Muscle of leg (tissue), 3 donors: ENCODE measurements at regions not wholly inside any gene's neighbourhood (a gene's known extent, or its start where the extent isn't known, plus 50 kb on each side); places are given as distances from the start of the nearest gene placed in this dataset.
A peak's percentile ranks its signal among the peaks of the same experiment; 100 is the strongest.
"Not testable (repeated sequence)": the region's sequence is repeated elsewhere in the genome, so short reads cannot be mapped to it uniquely, and the experiment has no call there.

Source experiments
- DNase-seq: peaks from one replicate; pipeline ENCODE4 v3.0.0; 2013
- H3K27ac ChIP-seq: one replicate; pipeline ENCODE4 v1.5.1; 2013; ENCODE audit warnings: mild to moderate bottlenecking, low read length, control low read depth
- H3K27me3 ChIP-seq: one replicate; pipeline ENCODE4 v1.6.1; 2013; ENCODE audit warnings: low read length; ENCODE audit not compliant: control insufficient read depth, insufficient read depth
- H3K36me3 ChIP-seq: one replicate; pipeline ENCODE4 v1.6.1; 2013; ENCODE audit warnings: low read length; ENCODE audit not compliant: control insufficient read depth, insufficient read depth
- H3K4me1 ChIP-seq: one replicate; pipeline ENCODE4 v1.6.1; 2013; ENCODE audit warnings: low read length; ENCODE audit not compliant: control insufficient read depth, insufficient read depth
- H3K4me3 ChIP-seq: one replicate; pipeline ENCODE4 v1.5.1; 2013; ENCODE audit warnings: low read length, control low read depth
- H3K9me3 ChIP-seq: replicated peaks from 2 replicates; pipeline ENCODE4 v1.6.1; 2013; ENCODE audit warnings: low read depth, low read length; ENCODE audit not compliant: control insufficient read depth
- WGBS: methylation state at CpG from one replicate; pipeline ENCODE4 v1.1.5; 2013; ENCODE audit warnings: missing lambda C conversion rate; ENCODE audit not compliant: insufficient coverage; 5-methylcytosine and 5-hydroxymethylcytosine counted together

- Histone ChIP-seq H3K9me3 (no peaks in the 10 kb centered on the region), H3K27me3 (no peaks in the 10 kb centered on the region), H3K4me3 (no peak overlapping the region), H3K27ac (no peak overlapping the region), H3K36me3 (no peaks in the 10 kb centered on the region), H3K4me1 (peaks cover 5% of the 10 kb centered on the region)
- DNase-seq = no peak
- no CpG with 5 or more reads among the region's 6 CpGs for WGBS
These were observed 65.1 kb upstream of the LYZL2 start for GRCh38 chr10:30694518-30695228.

DNA sequence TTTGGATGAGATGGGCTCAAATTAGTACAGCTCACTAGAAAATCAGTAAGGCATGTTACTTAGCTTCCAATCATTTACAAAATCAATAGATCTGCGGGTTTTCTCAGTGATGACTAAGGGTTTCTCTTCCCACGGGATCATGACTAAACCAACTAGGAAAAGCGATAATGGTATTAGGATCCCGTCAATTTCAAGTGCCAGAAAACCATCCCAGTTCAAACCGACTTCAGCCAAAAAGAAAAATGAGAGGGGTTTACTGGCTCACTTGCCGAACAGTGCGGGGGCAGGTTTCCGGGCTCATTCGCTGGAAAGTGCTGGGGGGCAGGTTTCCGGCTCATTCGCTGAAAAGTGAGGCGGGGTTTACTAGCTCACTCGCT is 62.1 kb upstream of the LYZL2 start:
- 63% methylated on average over 8 of the region's 13 CpGs for WGBS
- Histone ChIP-seq H3K9me3 (no peaks in the 10 kb centered on the region), H3K4me1 (peaks cover 7% of the 10 kb centered on the region), H3K4me3 (peak overlapping the region; percentile 17), H3K27me3 (no peaks in the 10 kb centered on the region), H3K27ac (peak overlapping the region; percentile 78), H3K36me3 (no peaks in the 10 kb centered on the region)
- peak; percentile 79 for DNase-seq

DNA sequence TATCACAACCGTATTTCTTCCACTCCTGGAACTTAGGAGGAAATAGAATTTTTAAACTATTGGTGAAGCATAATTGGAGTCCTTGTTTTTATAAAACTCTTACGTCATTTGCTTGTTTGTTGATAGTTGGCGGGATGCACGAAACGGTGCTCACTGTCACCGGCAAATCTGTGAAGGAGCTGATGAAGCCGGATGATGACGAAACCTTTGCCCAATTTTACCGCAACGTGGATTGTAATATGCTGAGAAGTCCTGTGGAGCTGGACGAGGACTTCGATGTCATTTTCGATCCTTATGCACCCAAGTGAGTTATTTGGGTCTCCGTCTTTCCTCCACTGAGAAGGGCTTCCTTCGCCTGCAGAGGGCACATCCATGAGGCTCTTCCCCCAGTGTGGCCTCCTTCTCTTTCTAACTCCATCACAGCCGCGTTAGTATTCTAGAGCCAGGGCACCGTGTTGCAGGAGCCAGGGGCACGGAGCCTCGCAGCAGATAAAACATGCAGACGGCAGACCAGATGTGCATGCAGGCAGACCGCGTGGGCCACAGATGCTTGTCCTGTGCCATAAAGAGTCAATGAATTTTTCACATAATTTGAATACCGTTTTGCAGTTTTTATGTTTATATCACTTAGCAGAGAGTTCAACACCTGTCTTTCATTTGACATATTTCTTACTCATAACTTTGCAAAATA is 61.5 kb upstream of the LYZL2 start:
- not testable (repeated sequence) for H3K9me3 ChIP-seq, H3K4me1 ChIP-seq, H3K27me3 ChIP-seq, H3K27ac ChIP-seq, DNase-seq, H3K36me3 ChIP-seq, H3K4me3 ChIP-seq
- WGBS = 79% methylated on average over 12 of the region's 24 CpGs

DNA sequence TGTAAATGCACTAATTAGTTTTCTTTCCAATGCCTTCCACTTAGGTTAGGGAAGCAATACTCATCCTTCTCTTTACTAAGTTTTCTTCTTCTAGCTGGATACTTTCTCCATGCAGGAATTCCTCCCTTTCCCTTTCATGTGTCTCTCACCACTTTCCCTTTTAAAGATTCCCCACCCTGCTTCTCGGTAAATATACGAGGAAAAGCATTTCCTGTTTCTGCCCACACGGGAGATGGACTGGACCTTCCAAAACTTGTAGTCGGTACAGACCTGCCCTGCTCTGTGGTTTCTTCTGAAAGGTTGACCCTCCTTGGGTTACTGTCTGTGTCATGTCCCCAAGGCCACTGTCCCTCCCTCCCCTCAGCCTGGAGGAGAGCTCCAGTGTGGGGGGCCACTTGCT is 58.9 kb upstream of the LYZL2 start:
- Histone ChIP-seq H3K36me3 (no peaks in the 10 kb centered on the region), H3K4me1 (peaks cover 7% of the 10 kb centered on the region), H3K27ac (no peak overlapping the region), H3K27me3 (no peaks in the 10 kb centered on the region), H3K4me3 (no peak overlapping the region), H3K9me3 (no peaks in the 10 kb centered on the region)
- no peak for DNase-seq
- 18% methylated on average over 3 of the region's 4 CpGs for WGBS

DNA sequence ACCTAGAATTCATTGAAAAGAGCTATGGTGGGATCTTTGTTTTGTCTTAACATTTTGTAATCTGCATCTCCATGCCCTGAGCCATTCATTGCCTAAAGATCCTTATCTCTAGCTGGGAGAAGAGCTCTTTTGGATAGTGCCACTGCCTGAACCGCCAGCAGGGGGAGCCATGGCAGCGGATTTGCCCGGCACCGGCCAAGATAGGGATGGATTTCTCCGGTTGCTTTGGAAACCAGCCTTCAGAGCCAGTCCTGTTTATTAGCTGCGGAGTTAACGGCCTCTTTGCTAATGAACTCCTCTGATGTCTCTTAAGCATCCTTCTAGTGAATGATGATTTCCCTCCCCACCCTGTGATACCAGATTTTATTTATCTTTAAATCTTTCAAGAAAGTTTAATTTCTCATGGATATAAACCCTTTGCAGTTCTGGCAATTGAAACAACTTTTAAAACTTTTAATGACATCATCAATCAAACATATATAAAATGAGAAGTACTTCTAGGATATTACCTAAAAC is 58.2 kb upstream of the LYZL2 start:
- Histone ChIP-seq H3K36me3 (no peaks in the 10 kb centered on the region), H3K4me1 (peaks cover 7% of the 10 kb centered on the region), H3K27ac (no peak overlapping the region), H3K4me3 (no peak overlapping the region), H3K27me3 (no peaks in the 10 kb centered on the region), H3K9me3 (no peaks in the 10 kb centered on the region)
- DNase-seq = peak; percentile 82
- 0% methylated on average over 6 of the region's 7 CpGs for WGBS

DNA sequence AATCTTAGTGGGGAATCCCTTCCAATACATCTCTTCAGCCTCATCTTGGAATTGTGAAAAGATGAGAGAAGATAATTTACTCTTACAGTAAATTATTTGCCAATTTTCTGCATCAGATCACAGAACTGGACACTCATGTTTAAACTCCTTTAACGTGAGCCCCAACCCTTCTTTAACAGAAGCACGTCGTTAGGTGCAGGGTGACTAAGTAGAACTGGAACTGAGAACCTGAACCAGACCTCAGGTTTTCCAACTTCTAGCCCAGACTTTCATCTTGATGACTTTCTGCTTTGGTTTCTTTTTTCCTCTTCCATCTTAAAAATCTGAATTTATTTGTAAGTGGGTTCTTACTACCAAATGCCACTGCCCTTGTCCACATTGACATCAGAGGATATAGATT is 57.2 kb upstream of the LYZL2 start:
- no peak overlapping the region for H3K4me3 ChIP-seq
- H3K9me3 ChIP-seq = no peaks in the 10 kb centered on the region
- DNase-seq = no peak
- peaks cover 3% of the 10 kb centered on the region for H3K4me1 ChIP-seq
- no peaks in the 10 kb centered on the region for H3K36me3 ChIP-seq
- 59% methylated on average over 3 of the region's 3 CpGs for WGBS
- H3K27ac ChIP-seq = no peak overlapping the region
- no peaks in the 10 kb centered on the region for H3K27me3 ChIP-seq

DNA sequence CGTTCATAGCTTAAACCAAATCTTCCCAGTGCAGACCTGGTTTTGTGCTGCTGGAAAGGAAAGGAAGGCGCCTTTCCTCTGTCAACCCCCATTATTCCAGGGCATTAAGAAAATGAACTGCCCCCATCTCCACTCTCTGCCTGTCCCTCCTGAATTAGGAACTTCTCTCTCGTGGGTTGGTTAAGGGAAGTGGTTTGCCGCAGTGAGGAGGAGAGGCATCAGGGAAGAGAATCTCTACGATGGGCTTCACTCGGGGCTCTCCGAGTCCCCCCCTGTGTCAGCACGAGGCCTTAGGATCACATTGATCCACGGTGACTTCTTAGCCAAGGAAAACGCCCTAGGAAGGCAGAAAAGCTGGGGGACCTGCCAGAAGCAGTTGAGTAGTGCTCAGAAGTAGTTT is 53.9 kb upstream of the LYZL2 start:
- Histone ChIP-seq H3K4me1 (peaks cover under 1% of the 10 kb centered on the region), H3K27me3 (no peaks in the 10 kb centered on the region), H3K27ac (no peak overlapping the region), H3K9me3 (no peaks in the 10 kb centered on the region), H3K4me3 (no peak overlapping the region), H3K36me3 (no peaks in the 10 kb centered on the region)
- WGBS = 90% methylated on average over 5 of the region's 10 CpGs
- DNase-seq = no peak

DNA sequence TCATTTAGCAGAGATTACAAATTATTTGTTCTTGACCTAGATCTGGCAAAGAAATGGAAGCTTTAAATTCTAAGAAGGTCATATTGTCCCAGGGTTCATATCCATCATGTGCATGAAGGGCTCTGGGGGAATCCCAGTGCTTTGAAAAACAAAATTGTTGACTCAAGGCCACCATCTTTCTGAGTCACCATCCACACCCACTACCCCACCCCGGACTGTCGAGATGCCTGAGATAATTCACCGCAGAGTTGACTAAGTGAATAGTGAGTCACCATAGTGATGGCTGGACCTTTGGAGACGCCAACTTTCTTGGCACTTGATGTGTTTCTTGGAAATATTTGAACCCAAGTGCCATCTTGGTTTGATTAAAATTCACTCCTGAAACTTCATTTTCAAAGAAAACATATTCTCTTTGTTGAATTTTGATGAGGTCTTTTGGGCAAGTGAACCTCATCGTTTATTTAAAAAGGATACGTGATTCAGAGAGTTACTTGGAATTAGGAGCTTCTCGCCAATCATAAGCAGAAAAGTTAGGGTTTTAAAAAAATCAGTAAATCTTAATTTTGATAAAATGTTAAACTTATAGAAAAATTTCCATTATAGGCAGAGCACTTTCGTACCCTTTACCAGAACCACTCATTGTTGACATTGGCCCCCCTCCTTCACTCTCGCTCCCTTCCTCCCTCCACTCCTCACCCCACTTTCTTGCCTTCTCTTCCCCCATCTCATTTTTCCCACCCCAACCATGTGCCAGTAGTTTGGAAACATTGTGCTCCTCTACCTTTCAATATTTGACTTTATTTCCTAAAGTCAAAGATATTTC is 53.0 kb upstream of the LYZL2 start:
- H3K9me3 ChIP-seq, DNase-seq: not testable (repeated sequence)
- no CpG with 5 or more reads among the region's 9 CpGs for WGBS

GRCh38 chr10:30680908-30681307 is 51.4 kb upstream of the LYZL2 start:
- Histone ChIP-seq H3K4me1 (no peaks in the 10 kb centered on the region), H3K9me3 (no peaks in the 10 kb centered on the region), H3K36me3 (no peaks in the 10 kb centered on the region), H3K27me3 (no peaks in the 10 kb centered on the region), H3K27ac (no peak overlapping the region), H3K4me3 (no peak overlapping the region)
- 83% methylated on average over 1 of the region's 1 CpG for whole genome bisulfite sequencing
- no peak for DNase-seq

More for the DNA sequence above, 53.0 kb upstream of the LYZL2 start:
- H3K27ac ChIP-seq, H3K36me3 ChIP-seq, H3K4me1 ChIP-seq, H3K4me3 ChIP-seq, H3K27me3 ChIP-seq: not testable (repeated sequence)
